HEK293 (cell line): ENCODE measurements at regions not wholly inside any gene's neighbourhood (a gene's known extent, or its start where the extent isn't known, plus 50 kb on each side); places are given as distances from the start of the nearest gene placed in this dataset.

Experiments
- CTCF ChIA-PET: fragments of 350-600 bp; formaldehyde crosslinking; extraction: SDS; loops from one replicate; lab custom pipeline; 2021; ENCODE audit warnings: antibody characterized with exemption; lab: Yijun Ruan, JAX
- POLR2A ChIA-PET: fragments of 300-600 bp; formaldehyde crosslinking; extraction: SDS; loops from one replicate; lab custom pipeline; 2020; ENCODE audit warnings: antibody characterized with exemption, inconsistent platforms; lab: Yijun Ruan, JAX
- H3K27ac ChIP-seq: fragments of 200-500 bp; sonication (Bioruptor generic); 2 replicates; pipeline ENCODE4 v1.5.1; 2014; ENCODE audit warnings: low read depth, low read length, control low read depth, inconsistent platforms; ENCODE audit errors: extremely low read depth
- H3K36me3 ChIP-seq, 2 experiments: fragments of 200-500 bp in 1 of 2; sonication (Bioruptor generic) in 1 of 2; 1 replicate in 1 of 2; 2 replicates in 1 of 2; pipeline ENCODE4 v1.5.1; 2014 to 2017; ENCODE audit warnings: inconsistent platforms in 2 of 2, low read length in 2 of 2; ENCODE audit not compliant: control insufficient read depth in 2 of 2, insufficient read depth in 1 of 2
- H3K4me1 ChIP-seq: fragments of 200-500 bp; sonication (Bioruptor generic); 2 replicates; pipeline ENCODE4 v1.5.1; 2014; ENCODE audit warnings: mild to moderate bottlenecking, low read length, inconsistent platforms; ENCODE audit not compliant: control insufficient read depth, insufficient read depth
- H3K4me3 ChIP-seq: 2 replicates; pipeline ENCODE4 v1.5.1; 2011; ENCODE audit warnings: low read depth, mild to moderate bottlenecking, control low read depth, low read length, moderate library complexity
- H3K9me3 ChIP-seq: fragments of 200-500 bp; sonication (Bioruptor generic); 2 replicates; pipeline ENCODE4 v1.5.1; 2014; ENCODE audit warnings: low read depth, low read length, inconsistent platforms; ENCODE audit not compliant: control insufficient read depth, insufficient read depth
- KLF16 ChIP-seq: fragments of 450-650 bp; formaldehyde crosslinking; IDR thresholded peaks from 2 replicates; pipeline ENCODE4 v1.5.1; 2017; ENCODE audit warnings: missing biosample characterization, missing genetic modification characterization
- OSR2 ChIP-seq: fragments of 450-650 bp; formaldehyde crosslinking; IDR thresholded peaks from 2 replicates; pipeline ENCODE4 v1.5.1; 2016; ENCODE audit warnings: missing biosample characterization, missing genetic modification characterization
- SALL2 ChIP-seq: fragments of 450-650 bp; formaldehyde crosslinking; IDR thresholded peaks from 2 replicates; pipeline ENCODE4 v1.5.0; 2017; ENCODE audit warnings: missing biosample characterization, mild to moderate bottlenecking, missing genetic modification characterization, borderline replicate concordance
- ZNF112 ChIP-seq: fragments of 450-650 bp; formaldehyde crosslinking; IDR thresholded peaks from 2 replicates; pipeline ENCODE4 v1.5.0; 2017; ENCODE audit warnings: missing biosample characterization, missing genetic modification characterization
- ZNF138 ChIP-seq: fragments of 450-650 bp; formaldehyde crosslinking; IDR thresholded peaks from 2 replicates; pipeline ENCODE4 v1.5.1; 2016; ENCODE audit warnings: missing biosample characterization, missing genetic modification characterization, borderline replicate concordance
- ZNF155 ChIP-seq: fragments of 450-650 bp; formaldehyde crosslinking; IDR thresholded peaks from 2 replicates; pipeline ENCODE4 v1.5.1; 2016; ENCODE audit warnings: missing biosample characterization, missing genetic modification characterization
- ZNF19 ChIP-seq: fragments of 450-650 bp; formaldehyde crosslinking; IDR thresholded peaks from 2 replicates; pipeline ENCODE4; 2016; ENCODE audit warnings: missing biosample characterization, missing genetic modification characterization, low read depth
- ZNF23 ChIP-seq: fragments of 450-650 bp; formaldehyde crosslinking; IDR thresholded peaks from 2 replicates; pipeline ENCODE4 v1.5.1; 2016; ENCODE audit warnings: missing biosample characterization, missing genetic modification characterization, borderline replicate concordance
- ZNF37A ChIP-seq: fragments of 450-650 bp; IDR thresholded peaks from 2 replicates; pipeline ENCODE4 v1.5.1; 2018; ENCODE audit warnings: missing biosample characterization, missing genetic modification characterization
- ZNF48 ChIP-seq: fragments of 450-650 bp; formaldehyde crosslinking; IDR thresholded peaks from 2 replicates; pipeline ENCODE4 v1.5.1; 2016; ENCODE audit warnings: missing biosample characterization, missing genetic modification characterization
- ZNF549 ChIP-seq: fragments of 450-650 bp; IDR thresholded peaks from 2 replicates; pipeline ENCODE4 v1.5.1; 2018; ENCODE audit warnings: missing biosample characterization, missing genetic modification characterization, mild to moderate bottlenecking, inconsistent platforms, moderate library complexity
- ZNF76 ChIP-seq: fragments of 450-650 bp; formaldehyde crosslinking; IDR thresholded peaks from 2 replicates; pipeline ENCODE4; 2016; ENCODE audit warnings: low read depth, missing biosample characterization, missing genetic modification characterization, borderline replicate concordance
- TF ChIP-seq, protein P1 (sequence below): fragments of 450-650 bp; formaldehyde crosslinking; IDR thresholded peaks from 2 replicates; pipeline ENCODE4 v1.5.1; 2016; ENCODE audit warnings: missing biosample characterization, missing genetic modification characterization
- TF ChIP-seq, protein P2 (sequence below): fragments of 450-650 bp; IDR thresholded peaks from 2 replicates; pipeline ENCODE4 v1.5.1; 2018; ENCODE audit warnings: missing biosample characterization, missing genetic modification characterization
- TF ChIP-seq, protein P3 (sequence below): fragments of 450-650 bp; formaldehyde crosslinking; IDR thresholded peaks from 2 replicates; pipeline ENCODE4 v1.5.1; 2016; ENCODE audit warnings: missing biosample characterization, missing genetic modification characterization
- TF ChIP-seq, protein P4 (sequence below): fragments of 450-650 bp; formaldehyde crosslinking; conservative IDR thresholded peaks from 2 replicates; pipeline ENCODE4 v1.5.1; 2016; ENCODE audit warnings: low read depth, missing biosample characterization, missing genetic modification characterization
- TF ChIP-seq, protein P5 (sequence below): fragments of 450-650 bp; formaldehyde crosslinking; IDR thresholded peaks from 2 replicates; pipeline ENCODE4 v1.5.1; 2016; ENCODE audit warnings: missing biosample characterization, missing genetic modification characterization

DNA sequence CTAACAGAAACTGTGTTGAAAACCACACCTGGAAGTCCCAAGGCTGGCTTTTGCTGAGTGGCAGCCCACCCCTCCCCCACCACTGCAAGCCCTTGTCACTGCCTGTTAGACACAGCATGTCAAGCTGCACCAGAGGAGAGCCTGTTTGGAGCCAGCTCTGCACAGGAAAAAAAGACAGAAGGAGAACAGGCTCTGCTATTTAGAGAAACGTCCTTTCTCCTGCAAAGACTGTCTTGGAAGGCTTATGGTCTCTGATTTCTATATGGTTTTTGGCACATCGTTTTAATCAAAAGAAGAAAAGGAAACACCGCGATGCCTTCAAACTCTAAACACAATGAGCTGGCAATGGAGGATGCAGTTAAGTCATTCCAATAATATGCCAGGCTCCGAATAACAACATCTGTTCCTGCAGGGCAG, 275.5 kb downstream of the MAP2K4 start:
- Histone ChIP-seq H3K9me3 (no peaks in the 10 kb centered on the region), H3K27ac (no peak overlapping the region), H3K4me3 (no peak overlapping the region)
- ChIA-PET POLR2A (no interaction called here), CTCF (no interaction called here)
- TF ChIP-seq, protein P1, sequence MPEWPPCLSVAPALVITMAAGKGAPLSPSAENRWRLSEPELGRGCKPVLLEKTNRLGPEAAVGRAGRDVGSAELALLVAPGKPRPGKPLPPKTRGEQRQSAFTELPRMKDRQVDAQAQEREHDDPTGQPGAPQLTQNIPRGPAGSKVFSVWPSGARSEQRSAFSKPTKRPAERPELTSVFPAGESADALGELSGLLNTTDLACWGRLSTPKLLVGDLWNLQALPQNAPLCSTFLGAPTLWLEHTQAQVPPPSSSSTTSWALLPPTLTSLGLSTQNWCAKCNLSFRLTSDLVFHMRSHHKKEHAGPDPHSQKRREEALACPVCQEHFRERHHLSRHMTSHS (tag by site-specific recombination) = no peak
- TF ChIP-seq, protein P2, sequence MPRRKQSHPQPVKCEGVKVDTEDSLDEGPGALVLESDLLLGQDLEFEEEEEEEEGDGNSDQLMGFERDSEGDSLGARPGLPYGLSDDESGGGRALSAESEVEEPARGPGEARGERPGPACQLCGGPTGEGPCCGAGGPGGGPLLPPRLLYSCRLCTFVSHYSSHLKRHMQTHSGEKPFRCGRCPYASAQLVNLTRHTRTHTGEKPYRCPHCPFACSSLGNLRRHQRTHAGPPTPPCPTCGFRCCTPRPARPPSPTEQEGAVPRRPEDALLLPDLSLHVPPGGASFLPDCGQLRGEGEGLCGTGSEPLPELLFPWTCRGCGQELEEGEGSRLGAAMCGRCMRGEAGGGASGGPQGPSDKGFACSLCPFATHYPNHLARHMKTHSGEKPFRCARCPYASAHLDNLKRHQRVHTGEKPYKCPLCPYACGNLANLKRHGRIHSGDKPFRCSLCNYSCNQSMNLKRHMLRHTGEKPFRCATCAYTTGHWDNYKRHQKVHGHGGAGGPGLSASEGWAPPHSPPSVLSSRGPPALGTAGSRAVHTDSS (tag by site-specific recombination) = no peak
- TF ChIP-seq ZNF112 (tag by site-specific recombination) (no peak), OSR2 (tag by site-specific recombination) (no peak), SALL2 (tag by site-specific recombination) (no peak), ZNF76 (tag by site-specific recombination) (no peak), ZNF155 (tag by site-specific recombination) (no peak), ZNF48 (tag by site-specific recombination) (no peak), KLF16 (tag by site-specific recombination) (no peak), ZNF23 (tag by site-specific recombination) (no peak), ZNF19 (tag by site-specific recombination) (no peak), ZNF37A (tag by site-specific recombination) (no peak), ZNF138 (no peak), ZNF549 (tag by site-specific recombination) (no peak)
- TF ChIP-seq, protein P3, sequence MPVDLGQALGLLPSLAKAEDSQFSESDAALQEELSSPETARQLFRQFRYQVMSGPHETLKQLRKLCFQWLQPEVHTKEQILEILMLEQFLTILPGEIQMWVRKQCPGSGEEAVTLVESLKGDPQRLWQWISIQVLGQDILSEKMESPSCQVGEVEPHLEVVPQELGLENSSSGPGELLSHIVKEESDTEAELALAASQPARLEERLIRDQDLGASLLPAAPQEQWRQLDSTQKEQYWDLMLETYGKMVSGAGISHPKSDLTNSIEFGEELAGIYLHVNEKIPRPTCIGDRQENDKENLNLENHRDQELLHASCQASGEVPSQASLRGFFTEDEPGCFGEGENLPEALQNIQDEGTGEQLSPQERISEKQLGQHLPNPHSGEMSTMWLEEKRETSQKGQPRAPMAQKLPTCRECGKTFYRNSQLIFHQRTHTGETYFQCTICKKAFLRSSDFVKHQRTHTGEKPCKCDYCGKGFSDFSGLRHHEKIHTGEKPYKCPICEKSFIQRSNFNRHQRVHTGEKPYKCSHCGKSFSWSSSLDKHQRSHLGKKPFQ (tag by site-specific recombination) = no peak
- TF ChIP-seq, protein P4, sequence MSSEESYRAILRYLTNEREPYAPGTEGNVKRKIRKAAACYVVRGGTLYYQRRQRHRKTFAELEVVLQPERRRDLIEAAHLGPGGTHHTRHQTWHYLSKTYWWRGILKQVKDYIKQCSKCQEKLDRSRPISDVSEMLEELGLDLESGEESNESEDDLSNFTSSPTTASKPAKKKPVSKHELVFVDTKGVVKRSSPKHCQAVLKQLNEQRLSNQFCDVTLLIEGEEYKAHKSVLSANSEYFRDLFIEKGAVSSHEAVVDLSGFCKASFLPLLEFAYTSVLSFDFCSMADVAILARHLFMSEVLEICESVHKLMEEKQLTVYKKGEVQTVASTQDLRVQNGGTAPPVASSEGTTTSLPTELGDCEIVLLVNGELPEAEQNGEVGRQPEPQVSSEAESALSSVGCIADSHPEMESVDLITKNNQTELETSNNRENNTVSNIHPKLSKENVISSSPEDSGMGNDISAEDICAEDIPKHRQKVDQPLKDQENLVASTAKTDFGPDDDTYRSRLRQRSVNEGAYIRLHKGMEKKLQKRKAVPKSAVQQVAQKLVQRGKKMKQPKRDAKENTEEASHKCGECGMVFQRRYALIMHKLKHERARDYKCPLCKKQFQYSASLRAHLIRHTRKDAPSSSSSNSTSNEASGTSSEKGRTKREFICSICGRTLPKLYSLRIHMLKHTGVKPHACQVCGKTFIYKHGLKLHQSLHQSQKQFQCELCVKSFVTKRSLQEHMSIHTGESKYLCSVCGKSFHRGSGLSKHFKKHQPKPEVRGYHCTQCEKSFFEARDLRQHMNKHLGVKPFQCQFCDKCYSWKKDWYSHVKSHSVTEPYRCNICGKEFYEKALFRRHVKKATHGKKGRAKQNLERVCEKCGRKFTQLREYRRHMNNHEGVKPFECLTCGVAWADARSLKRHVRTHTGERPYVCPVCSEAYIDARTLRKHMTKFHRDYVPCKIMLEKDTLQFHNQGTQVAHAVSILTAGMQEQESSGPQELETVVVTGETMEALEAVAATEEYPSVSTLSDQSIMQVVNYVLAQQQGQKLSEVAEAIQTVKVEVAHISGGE (tag by site-specific recombination) = no peak
- TF ChIP-seq, protein P5, sequence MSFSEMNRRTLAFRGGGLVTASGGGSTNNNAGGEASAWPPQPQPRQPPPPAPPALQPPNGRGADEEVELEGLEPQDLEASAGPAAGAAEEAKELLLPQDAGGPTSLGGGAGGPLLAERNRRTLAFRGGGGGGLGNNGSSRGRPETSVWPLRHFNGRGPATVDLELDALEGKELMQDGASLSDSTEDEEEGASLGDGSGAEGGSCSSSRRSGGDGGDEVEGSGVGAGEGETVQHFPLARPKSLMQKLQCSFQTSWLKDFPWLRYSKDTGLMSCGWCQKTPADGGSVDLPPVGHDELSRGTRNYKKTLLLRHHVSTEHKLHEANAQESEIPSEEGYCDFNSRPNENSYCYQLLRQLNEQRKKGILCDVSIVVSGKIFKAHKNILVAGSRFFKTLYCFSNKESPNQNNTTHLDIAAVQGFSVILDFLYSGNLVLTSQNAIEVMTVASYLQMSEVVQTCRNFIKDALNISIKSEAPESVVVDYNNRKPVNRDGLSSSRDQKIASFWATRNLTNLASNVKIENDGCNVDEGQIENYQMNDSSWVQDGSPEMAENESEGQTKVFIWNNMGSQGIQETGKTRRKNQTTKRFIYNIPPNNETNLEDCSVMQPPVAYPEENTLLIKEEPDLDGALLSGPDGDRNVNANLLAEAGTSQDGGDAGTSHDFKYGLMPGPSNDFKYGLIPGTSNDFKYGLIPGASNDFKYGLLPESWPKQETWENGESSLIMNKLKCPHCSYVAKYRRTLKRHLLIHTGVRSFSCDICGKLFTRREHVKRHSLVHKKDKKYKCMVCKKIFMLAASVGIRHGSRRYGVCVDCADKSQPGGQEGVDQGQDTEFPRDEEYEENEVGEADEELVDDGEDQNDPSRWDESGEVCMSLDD (tag by site-specific recombination) = no peak
- TF ChIP-seq, all 188 proteins: peak for 0
- H3K4me1 ChIP-seq = no peaks in the 10 kb centered on the region; the same call in 1 of the 2 replicates
- H3K36me3 ChIP-seq = no peaks in the 10 kb centered on the region
